K562 (cell line): ENCODE measurements at regions not wholly inside any gene's neighbourhood (a gene's known extent, or its start where the extent isn't known, plus 50 kb on each side); places are given as distances from the start of the nearest gene placed in this dataset.

Experiments used
- ATAC-seq: fragments of 200-7000 bp; cut with Tn5 transposase; 3 replicates; pipeline ENCODE4 v1.9.1; 2020; ENCODE audit warnings: moderate library complexity
- BruUV-seq: library from RNA; stranded (reverse); fragments of 400-500 nt; replicated peaks from 2 replicates; lab custom pipeline; 2021; lab: Mats Ljungman, UMichigan
- CTCF ChIA-PET: fragments of 300-600 bp; formaldehyde crosslinking; extraction: SDS; loops from one replicate; lab custom pipeline; 2021; ENCODE audit warnings: low intra/inter-chr PET ratio; lab: Yijun Ruan, JAX
- POLR2A ChIA-PET: fragments of 300-600, 350-650 bp; sonication (Branson Sonifier 250); formaldehyde crosslinking; extraction: SDS; loops from one replicate; lab custom pipeline; 2021; ENCODE audit warnings: antibody characterized with exemption, inconsistent platforms; lab: Yijun Ruan, JAX
- DNase-seq, 4 experiments: peaks; one replicate each; pipeline versions ENCODE4 v3.0.0 to v3.0.0-alpha.2; 2011 to 2018; ENCODE audit warnings: low spot score in 3 of 4, mixed read lengths in 3 of 4; ENCODE audit errors: extremely low read depth in 1 of 4
- FAIRE-seq: peaks from 2 replicates; lab custom pipeline; 2011; peaks lifted over from hg19 to GRCh38; lab: Jason Lieb, UNC
- H2AFZ ChIP-seq: 2 replicates; pipeline ENCODE4 v1.6.0; 2011; ENCODE audit warnings: low read depth, low read length, control low read depth, inconsistent platforms
- H3K27ac ChIP-seq: fragments of 200-600 bp; 3 replicates; pipeline ENCODE4 v1.8.0; 2011; ENCODE audit warnings: low read depth, mild to moderate bottlenecking, control low read depth, inconsistent platforms, low read length, moderate library complexity, mixed read lengths; ENCODE audit errors: extremely low read depth
- H3K27me3 ChIP-seq, 2 experiments: fragments of 300-600 bp in 1 of 2; 2 replicates in 1 of 2; 3 replicates in 1 of 2; pipeline versions ENCODE4 v1.6.0 to v1.8.0; 2011; ENCODE audit warnings: inconsistent platforms in 2 of 2, low read length in 2 of 2, mild to moderate bottlenecking in 1 of 2, mixed read lengths in 1 of 2, moderate library complexity in 1 of 2; ENCODE audit not compliant: control insufficient read depth in 2 of 2, insufficient read depth in 2 of 2
- H3K36me3 ChIP-seq: fragments of 300-600 bp; 3 replicates; pipeline ENCODE4 v1.8.0; 2011; ENCODE audit warnings: mild to moderate bottlenecking, low read length, inconsistent platforms; ENCODE audit not compliant: control insufficient read depth, insufficient read depth
- H3K4me1 ChIP-seq, 2 experiments: fragments of 200-600 bp in 1 of 2; replicated peaks in 1 of 2; 2 replicates in 1 of 2; 3 replicates in 1 of 2; pipeline versions ENCODE4 v1.5.1 to v1.8.0; 2011; ENCODE audit warnings: inconsistent platforms in 2 of 2, low read length in 2 of 2, mild to moderate bottlenecking in 1 of 2, mixed read lengths in 1 of 2, moderate library complexity in 1 of 2; ENCODE audit not compliant: control insufficient read depth in 2 of 2, insufficient read depth in 2 of 2
- H3K4me2 ChIP-seq: 2 replicates; pipeline ENCODE4 v1.6.1; 2011; ENCODE audit warnings: low read length, control low read depth, inconsistent platforms, mixed read lengths; ENCODE audit not compliant: insufficient read depth
- H3K4me3 ChIP-seq: fragments of 200-600 bp; sonication (generic), shearing (Covaris generic); 2 replicates; pipeline ENCODE4 v1.5.1; 2016; ENCODE audit warnings: control low read depth, inconsistent platforms
- H3K79me2 ChIP-seq: fragments of 200-600 bp; 3 replicates; pipeline ENCODE4 v1.8.0; 2011; ENCODE audit warnings: low read length, inconsistent platforms; ENCODE audit not compliant: control insufficient read depth, insufficient read depth
- H3K9ac ChIP-seq, 2 experiments: 2 replicates each; pipeline versions ENCODE4 v1.6.0 to v1.6.1; 2011; ENCODE audit warnings: low read depth in 2 of 2, low read length in 2 of 2, control low read depth in 1 of 2, inconsistent platforms in 1 of 2, mild to moderate bottlenecking in 1 of 2, mixed read lengths in 1 of 2; ENCODE audit not compliant: insufficient read depth in 1 of 2
- H3K9me1 ChIP-seq: one replicate; pipeline ENCODE4 v1.6.0; 2011; ENCODE audit warnings: inconsistent platforms, mild to moderate bottlenecking, low read length, moderate library complexity; ENCODE audit not compliant: control insufficient read depth, insufficient read depth
- H3K9me3 ChIP-seq: replicated peaks from 2 replicates; pipeline ENCODE4 v1.5.1; 2011; ENCODE audit warnings: low read depth, low read length, inconsistent platforms; ENCODE audit not compliant: control insufficient read depth, insufficient read depth
- H4K20me1 ChIP-seq: replicated peaks from 2 replicates; pipeline ENCODE4 v1.6.1; 2011; ENCODE audit warnings: low read length, inconsistent platforms, mixed read lengths; ENCODE audit not compliant: control insufficient read depth, insufficient read depth
- ETS2 ChIP-seq: IDR thresholded peaks from 2 replicates; pipeline ENCODE4 v1.6.1; 2016; ENCODE audit warnings: borderline replicate concordance, missing genetic modification characterization, mild to moderate bottlenecking, moderate library complexity, missing compliant biosample characterization; ENCODE audit not compliant: poor library complexity, severe bottlenecking
- ILK ChIP-seq: fragments of 450-650 bp; IDR thresholded peaks from 2 replicates; pipeline ENCODE4 v1.6.1; 2016; ENCODE audit warnings: missing genetic modification characterization, low read depth, mild to moderate bottlenecking, missing compliant biosample characterization, moderate library complexity, borderline replicate concordance
- SRSF9 ChIP-seq: fragments of 200-400 bp; formaldehyde crosslinking; IDR thresholded peaks from 2 replicates; pipeline ENCODE4 v1.6.1; 2017; ENCODE audit warnings: low read depth, low read length, borderline replicate concordance
- ZNF586 ChIP-seq: fragments of 450-650 bp; formaldehyde crosslinking; conservative IDR thresholded peaks from 2 replicates; pipeline ENCODE4 v1.4.0; 2020; ENCODE audit warnings: mild to moderate bottlenecking, moderate library complexity
- WGBS: fragments of 100-300 bp; shearing (Covaris generic); methylation state at CpG from one replicate; pipeline ENCODE4 v1.1.6; 2016; ENCODE audit warnings: low coverage, mixed read lengths; ENCODE audit not compliant: insufficient coverage; ENCODE audit errors: missing lambda C conversion rate; 5-methylcytosine and 5-hydroxymethylcytosine counted together
- in situ Hi-C: fragments of 300-500 bp; cut with MboI; formaldehyde crosslinking; loops from 4 replicates; pipeline ENCODE4 v1.15.0; 2018; ENCODE audit warnings: inconsistent platforms, mixed read lengths
- intact Hi-C: fragments of 100-400 bp; cut with micrococcal nuclease; formaldehyde crosslinking; loops from 2 replicates; pipeline ENCODE4 v1.14.2; 2022
- TF ChIP-seq, protein P1 (sequence below): fragments of 200-600 bp; sonication (generic); IDR thresholded peaks from one replicate; pipeline ENCODE4 v1.6.1; 2012; ENCODE audit warnings: mild to moderate bottlenecking, low read depth, low read length, inconsistent platforms

GRCh38 chr10:33506391-33506790 lies 171.9 kb upstream of the NRP1 start:
- FAIRE-seq (no peak), ATAC-seq (no peak), DNase-seq (no peak)
- 3% methylated on average over 2 of the region's 2 CpGs for WGBS
- Histone ChIP-seq H3K4me1 (peaks cover 0 to 2% of the 10 kb centered on the region in 2 experiments; a peak in 3 of 5 replicates), H3K4me2 (no peak overlapping the region), H3K4me3 (no peak overlapping the region), H3K27ac (no peak overlapping the region), H3K79me2 (no peaks in the 10 kb centered on the region), H3K36me3 (no peaks in the 10 kb centered on the region), H3K27me3 (no peaks in the 10 kb centered on the region; a peak in 1 of 5 replicates), H3K9me1 (no peaks in the 10 kb centered on the region), H4K20me1 (no peaks in the 10 kb centered on the region), H3K9ac (no peak overlapping the region), H3K9me3 (no peaks in the 10 kb centered on the region), H2AFZ (no peak overlapping the region)
- in situ Hi-C loops: no loop called here
- ChIA-PET POLR2A (no interaction called here), CTCF (no interaction called here)
- intact Hi-C loops: no loop called here
- BruUV-seq: no TSS peak
- no peak for TF ChIP-seq ZNF586 (CRISPR knock-in tag)
- TF ChIP-seq ILK (tag): no peak
- TF ChIP-seq SRSF9: no peak
- TF ChIP-seq ETS2 (tag): no peak
- TF ChIP-seq, protein P1, sequence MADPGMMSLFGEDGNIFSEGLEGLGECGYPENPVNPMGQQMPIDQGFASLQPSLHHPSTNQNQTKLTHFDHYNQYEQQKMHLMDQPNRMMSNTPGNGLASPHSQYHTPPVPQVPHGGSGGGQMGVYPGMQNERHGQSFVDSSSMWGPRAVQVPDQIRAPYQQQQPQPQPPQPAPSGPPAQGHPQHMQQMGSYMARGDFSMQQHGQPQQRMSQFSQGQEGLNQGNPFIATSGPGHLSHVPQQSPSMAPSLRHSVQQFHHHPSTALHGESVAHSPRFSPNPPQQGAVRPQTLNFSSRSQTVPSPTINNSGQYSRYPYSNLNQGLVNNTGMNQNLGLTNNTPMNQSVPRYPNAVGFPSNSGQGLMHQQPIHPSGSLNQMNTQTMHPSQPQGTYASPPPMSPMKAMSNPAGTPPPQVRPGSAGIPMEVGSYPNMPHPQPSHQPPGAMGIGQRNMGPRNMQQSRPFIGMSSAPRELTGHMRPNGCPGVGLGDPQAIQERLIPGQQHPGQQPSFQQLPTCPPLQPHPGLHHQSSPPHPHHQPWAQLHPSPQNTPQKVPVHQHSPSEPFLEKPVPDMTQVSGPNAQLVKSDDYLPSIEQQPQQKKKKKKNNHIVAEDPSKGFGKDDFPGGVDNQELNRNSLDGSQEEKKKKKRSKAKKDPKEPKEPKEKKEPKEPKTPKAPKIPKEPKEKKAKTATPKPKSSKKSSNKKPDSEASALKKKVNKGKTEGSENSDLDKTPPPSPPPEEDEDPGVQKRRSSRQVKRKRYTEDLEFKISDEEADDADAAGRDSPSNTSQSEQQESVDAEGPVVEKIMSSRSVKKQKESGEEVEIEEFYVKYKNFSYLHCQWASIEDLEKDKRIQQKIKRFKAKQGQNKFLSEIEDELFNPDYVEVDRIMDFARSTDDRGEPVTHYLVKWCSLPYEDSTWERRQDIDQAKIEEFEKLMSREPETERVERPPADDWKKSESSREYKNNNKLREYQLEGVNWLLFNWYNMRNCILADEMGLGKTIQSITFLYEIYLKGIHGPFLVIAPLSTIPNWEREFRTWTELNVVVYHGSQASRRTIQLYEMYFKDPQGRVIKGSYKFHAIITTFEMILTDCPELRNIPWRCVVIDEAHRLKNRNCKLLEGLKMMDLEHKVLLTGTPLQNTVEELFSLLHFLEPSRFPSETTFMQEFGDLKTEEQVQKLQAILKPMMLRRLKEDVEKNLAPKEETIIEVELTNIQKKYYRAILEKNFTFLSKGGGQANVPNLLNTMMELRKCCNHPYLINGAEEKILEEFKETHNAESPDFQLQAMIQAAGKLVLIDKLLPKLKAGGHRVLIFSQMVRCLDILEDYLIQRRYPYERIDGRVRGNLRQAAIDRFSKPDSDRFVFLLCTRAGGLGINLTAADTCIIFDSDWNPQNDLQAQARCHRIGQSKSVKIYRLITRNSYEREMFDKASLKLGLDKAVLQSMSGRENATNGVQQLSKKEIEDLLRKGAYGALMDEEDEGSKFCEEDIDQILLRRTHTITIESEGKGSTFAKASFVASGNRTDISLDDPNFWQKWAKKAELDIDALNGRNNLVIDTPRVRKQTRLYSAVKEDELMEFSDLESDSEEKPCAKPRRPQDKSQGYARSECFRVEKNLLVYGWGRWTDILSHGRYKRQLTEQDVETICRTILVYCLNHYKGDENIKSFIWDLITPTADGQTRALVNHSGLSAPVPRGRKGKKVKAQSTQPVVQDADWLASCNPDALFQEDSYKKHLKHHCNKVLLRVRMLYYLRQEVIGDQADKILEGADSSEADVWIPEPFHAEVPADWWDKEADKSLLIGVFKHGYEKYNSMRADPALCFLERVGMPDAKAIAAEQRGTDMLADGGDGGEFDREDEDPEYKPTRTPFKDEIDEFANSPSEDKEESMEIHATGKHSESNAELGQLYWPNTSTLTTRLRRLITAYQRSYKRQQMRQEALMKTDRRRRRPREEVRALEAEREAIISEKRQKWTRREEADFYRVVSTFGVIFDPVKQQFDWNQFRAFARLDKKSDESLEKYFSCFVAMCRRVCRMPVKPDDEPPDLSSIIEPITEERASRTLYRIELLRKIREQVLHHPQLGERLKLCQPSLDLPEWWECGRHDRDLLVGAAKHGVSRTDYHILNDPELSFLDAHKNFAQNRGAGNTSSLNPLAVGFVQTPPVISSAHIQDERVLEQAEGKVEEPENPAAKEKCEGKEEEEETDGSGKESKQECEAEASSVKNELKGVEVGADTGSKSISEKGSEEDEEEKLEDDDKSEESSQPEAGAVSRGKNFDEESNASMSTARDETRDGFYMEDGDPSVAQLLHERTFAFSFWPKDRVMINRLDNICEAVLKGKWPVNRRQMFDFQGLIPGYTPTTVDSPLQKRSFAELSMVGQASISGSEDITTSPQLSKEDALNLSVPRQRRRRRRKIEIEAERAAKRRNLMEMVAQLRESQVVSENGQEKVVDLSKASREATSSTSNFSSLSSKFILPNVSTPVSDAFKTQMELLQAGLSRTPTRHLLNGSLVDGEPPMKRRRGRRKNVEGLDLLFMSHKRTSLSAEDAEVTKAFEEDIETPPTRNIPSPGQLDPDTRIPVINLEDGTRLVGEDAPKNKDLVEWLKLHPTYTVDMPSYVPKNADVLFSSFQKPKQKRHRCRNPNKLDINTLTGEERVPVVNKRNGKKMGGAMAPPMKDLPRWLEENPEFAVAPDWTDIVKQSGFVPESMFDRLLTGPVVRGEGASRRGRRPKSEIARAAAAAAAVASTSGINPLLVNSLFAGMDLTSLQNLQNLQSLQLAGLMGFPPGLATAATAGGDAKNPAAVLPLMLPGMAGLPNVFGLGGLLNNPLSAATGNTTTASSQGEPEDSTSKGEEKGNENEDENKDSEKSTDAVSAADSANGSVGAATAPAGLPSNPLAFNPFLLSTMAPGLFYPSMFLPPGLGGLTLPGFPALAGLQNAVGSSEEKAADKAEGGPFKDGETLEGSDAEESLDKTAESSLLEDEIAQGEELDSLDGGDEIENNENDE: no peak
